SK-N-SH (cell line): ENCODE measurements at regions not wholly inside any gene's neighbourhood (a gene's known extent, or its start where the extent isn't known, plus 50 kb on each side); places are given as distances from the start of the nearest gene placed in this dataset.

Source experiments
- CTCF ChIP-seq: fragments of 200-600 bp; sonication (generic); IDR thresholded peaks from 2 replicates; pipeline ENCODE4 v1.6.1; 2017; ENCODE audit warnings: antibody characterized with exemption, mild to moderate bottlenecking, moderate library complexity
- EP300 ChIP-seq, 2 experiments: IDR thresholded peaks; 2 replicates each; pipeline versions ENCODE4 v1.4.0 to v1.6.1; 2012; ENCODE audit warnings: borderline replicate concordance in 1 of 2, low read depth in 1 of 2, low read length in 1 of 2
- FOXJ3 ChIP-seq: sonication (generic); formaldehyde crosslinking; IDR thresholded peaks from 2 replicates; pipeline ENCODE4 v1.5.1; 2020; ENCODE audit warnings: mild to moderate bottlenecking, missing genetic modification reagents
- MEF2A ChIP-seq: IDR thresholded peaks from 2 replicates; pipeline ENCODE4 v1.4.0; 2012; ENCODE audit warnings: low read depth, borderline replicate concordance
- NRF1 ChIP-seq: IDR thresholded peaks from 2 replicates; pipeline ENCODE4 v1.6.1; 2012; ENCODE audit warnings: low read depth, mild to moderate bottlenecking, low read length
- POLR2AphosphoS5 ChIP-seq: IDR thresholded peaks from 2 replicates; pipeline ENCODE4 v1.6.1; 2012; ENCODE audit warnings: low read depth, low read length
- RAD21 ChIP-seq: IDR thresholded peaks from 2 replicates; pipeline ENCODE4 v1.6.1; 2012; ENCODE audit warnings: mild to moderate bottlenecking, low read length
- RCOR1 ChIP-seq: fragments of 150-350 bp; IDR thresholded peaks from 2 replicates; pipeline ENCODE4 v1.6.1; 2017; ENCODE audit warnings: antibody characterized with exemption, low read length
- TAF1 ChIP-seq: IDR thresholded peaks from 2 replicates; pipeline ENCODE4 v1.6.1; 2012; ENCODE audit warnings: low read depth, mild to moderate bottlenecking, low read length, moderate library complexity, borderline replicate concordance
- TCF12 ChIP-seq: IDR thresholded peaks from 2 replicates; pipeline ENCODE4 v1.4.0; 2012
- USF1 ChIP-seq: IDR thresholded peaks from 2 replicates; pipeline ENCODE4 v1.4.0; 2012; ENCODE audit warnings: low read depth, borderline replicate concordance
- YY1 ChIP-seq: IDR thresholded peaks from 2 replicates; pipeline ENCODE4 v1.4.0; 2012; ENCODE audit warnings: low read depth, mild to moderate bottlenecking
- TF ChIP-seq, protein P1 (sequence below): fragments of 150-350 bp; IDR thresholded peaks from 2 replicates; pipeline ENCODE4 v1.6.1; 2016; ENCODE audit warnings: mild to moderate bottlenecking, low read depth, low read length
- TF ChIP-seq, protein P2 (sequence below): IDR thresholded peaks from 2 replicates; pipeline ENCODE4 v1.6.1; 2012; ENCODE audit warnings: mild to moderate bottlenecking, low read depth, low read length, moderate library complexity

DNA sequence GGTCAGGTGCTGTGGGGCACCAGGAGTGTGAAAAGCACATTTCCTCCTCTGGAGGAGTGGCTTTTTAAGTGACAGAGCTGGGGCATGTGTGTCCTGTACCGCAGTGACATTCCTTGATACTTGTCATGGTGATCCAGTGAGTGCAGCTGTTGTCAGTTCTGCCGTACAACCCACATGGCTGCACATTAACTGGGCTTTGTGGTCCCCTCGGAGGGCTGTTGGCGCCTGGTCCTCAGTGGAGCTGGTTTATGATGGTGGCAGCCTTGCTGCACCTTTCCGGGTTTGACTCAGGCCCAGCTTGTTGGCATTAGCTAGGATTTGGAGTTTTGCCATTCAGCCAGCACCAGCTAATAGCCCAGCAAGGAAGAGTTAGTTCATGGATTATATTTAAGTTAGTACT, 77.0 kb downstream of the SLC25A47 start:
- TF ChIP-seq RAD21 (no peak), CTCF (no peak), FOXJ3 (CRISPR knock-in tag) (no peak), RCOR1 (peak; percentile 14; the same call in 1 of the 2 replicates), USF1 (no peak), YY1 (no peak), EP300 (IDR thresholded peaks at IDR 0.05; ENCODE audit: borderline replicate concordance in 1 of 2, low read depth in 1 of 2, low read length in 1 of 2) (0 out of 4 replicates have a peak, but pooled peaks of 1 of the 2 experiments have one; percentile 4), POLR2AphosphoS5 (no peak), TCF12 (no peak), NRF1 (no peak), MEF2A (no peak), TAF1 (no peak)
- TF ChIP-seq, protein P1, sequence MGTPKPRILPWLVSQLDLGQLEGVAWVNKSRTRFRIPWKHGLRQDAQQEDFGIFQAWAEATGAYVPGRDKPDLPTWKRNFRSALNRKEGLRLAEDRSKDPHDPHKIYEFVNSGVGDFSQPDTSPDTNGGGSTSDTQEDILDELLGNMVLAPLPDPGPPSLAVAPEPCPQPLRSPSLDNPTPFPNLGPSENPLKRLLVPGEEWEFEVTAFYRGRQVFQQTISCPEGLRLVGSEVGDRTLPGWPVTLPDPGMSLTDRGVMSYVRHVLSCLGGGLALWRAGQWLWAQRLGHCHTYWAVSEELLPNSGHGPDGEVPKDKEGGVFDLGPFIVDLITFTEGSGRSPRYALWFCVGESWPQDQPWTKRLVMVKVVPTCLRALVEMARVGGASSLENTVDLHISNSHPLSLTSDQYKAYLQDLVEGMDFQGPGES = no peak
- TF ChIP-seq, protein P2, sequence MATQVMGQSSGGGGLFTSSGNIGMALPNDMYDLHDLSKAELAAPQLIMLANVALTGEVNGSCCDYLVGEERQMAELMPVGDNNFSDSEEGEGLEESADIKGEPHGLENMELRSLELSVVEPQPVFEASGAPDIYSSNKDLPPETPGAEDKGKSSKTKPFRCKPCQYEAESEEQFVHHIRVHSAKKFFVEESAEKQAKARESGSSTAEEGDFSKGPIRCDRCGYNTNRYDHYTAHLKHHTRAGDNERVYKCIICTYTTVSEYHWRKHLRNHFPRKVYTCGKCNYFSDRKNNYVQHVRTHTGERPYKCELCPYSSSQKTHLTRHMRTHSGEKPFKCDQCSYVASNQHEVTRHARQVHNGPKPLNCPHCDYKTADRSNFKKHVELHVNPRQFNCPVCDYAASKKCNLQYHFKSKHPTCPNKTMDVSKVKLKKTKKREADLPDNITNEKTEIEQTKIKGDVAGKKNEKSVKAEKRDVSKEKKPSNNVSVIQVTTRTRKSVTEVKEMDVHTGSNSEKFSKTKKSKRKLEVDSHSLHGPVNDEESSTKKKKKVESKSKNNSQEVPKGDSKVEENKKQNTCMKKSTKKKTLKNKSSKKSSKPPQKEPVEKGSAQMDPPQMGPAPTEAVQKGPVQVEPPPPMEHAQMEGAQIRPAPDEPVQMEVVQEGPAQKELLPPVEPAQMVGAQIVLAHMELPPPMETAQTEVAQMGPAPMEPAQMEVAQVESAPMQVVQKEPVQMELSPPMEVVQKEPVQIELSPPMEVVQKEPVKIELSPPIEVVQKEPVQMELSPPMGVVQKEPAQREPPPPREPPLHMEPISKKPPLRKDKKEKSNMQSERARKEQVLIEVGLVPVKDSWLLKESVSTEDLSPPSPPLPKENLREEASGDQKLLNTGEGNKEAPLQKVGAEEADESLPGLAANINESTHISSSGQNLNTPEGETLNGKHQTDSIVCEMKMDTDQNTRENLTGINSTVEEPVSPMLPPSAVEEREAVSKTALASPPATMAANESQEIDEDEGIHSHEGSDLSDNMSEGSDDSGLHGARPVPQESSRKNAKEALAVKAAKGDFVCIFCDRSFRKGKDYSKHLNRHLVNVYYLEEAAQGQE = no peak
